Islet precursor cell (in vitro differentiated cells): ENCODE measurements at regions not wholly inside any gene's neighbourhood (a gene's known extent, or its start where the extent isn't known, plus 50 kb on each side); places are given as distances from the start of the nearest gene placed in this dataset.
"Not testable (repeated sequence)": the region's sequence is repeated elsewhere in the genome, so short reads cannot be mapped to it uniquely, and the experiment has no call there.

Experiments
- DNase-seq: peaks from one replicate; pipeline ENCODE4 v3.0.0-alpha.2; 2018

- DNase-seq, result peak; percentile 54
These were observed 237.2 kb downstream of the TOX3 start for GRCh38 chr16:52309446-52310416.

- DNase-seq, result no peak
These were observed 238.9 kb downstream of the TOX3 start for GRCh38 chr16:52308051-52308450.

- no peak for DNase-seq
These were observed 245.9 kb downstream of the TOX3 start for GRCh38 chr16:52301026-52301425.

- no peak for DNase-seq
These were observed 248.2 kb downstream of the TOX3 start for GRCh38 chr16:52298769-52299168.

- DNase-seq, result not testable (repeated sequence)
These were observed 250.1 kb downstream of the TOX3 start for GRCh38 chr16:52296706-52297315.

GRCh38 chr16:52296076-52296475 lies 250.9 kb downstream of the TOX3 start:
- DNase-seq, result no peak

- no peak for DNase-seq
These were observed 252.3 kb downstream of the TOX3 start for GRCh38 chr16:52294660-52295059.

- no peak for DNase-seq
These were observed 253.7 kb downstream of the TOX3 start for GRCh38 chr16:52293204-52293603.

GRCh38 chr16:52283584-52284375 lies 263.2 kb downstream of the TOX3 start:
- no peak for DNase-seq

- DNase-seq, result no peak
These were observed 263.9 kb downstream of the TOX3 start for GRCh38 chr16:52283018-52283417.

- DNase-seq, result no peak
These were observed 266.9 kb downstream of the TOX3 start for GRCh38 chr16:52280086-52280485.

- DNase-seq, result no peak
These were observed 275.7 kb downstream of the TOX3 start for GRCh38 chr16:52271088-52271750.

- DNase-seq, result no peak
These were observed 281.5 kb downstream of the TOX3 start for GRCh38 chr16:52265446-52265861.

GRCh38 chr16:52257534-52257933 lies 289.4 kb downstream of the TOX3 start:
- DNase-seq, result no peak

- DNase-seq, result no peak
These were observed 290.4 kb downstream of the TOX3 start for GRCh38 chr16:52256310-52257078.

GRCh38 chr16:52254746-52255145 lies 292.2 kb downstream of the TOX3 start:
- no peak for DNase-seq

- DNase-seq, result no peak
These were observed 294.3 kb downstream of the TOX3 start for GRCh38 chr16:52252680-52253079.

GRCh38 chr16:52251495-52251894 lies 295.4 kb downstream of the TOX3 start:
- DNase-seq, result no peak

GRCh38 chr16:52247737-52248136 lies 299.2 kb downstream of the TOX3 start:
- no peak for DNase-seq

GRCh38 chr16:52238710-52239109 lies 308.2 kb downstream of the TOX3 start:
- no peak for DNase-seq

- no peak for DNase-seq
These were observed 309.1 kb downstream of the TOX3 start for GRCh38 chr16:52237823-52238222.

- DNase-seq, result no peak
These were observed 311.8 kb downstream of the TOX3 start for GRCh38 chr16:52235186-52235585.
